ENCODE measurements at regions not wholly inside any gene's neighbourhood (a gene's known extent, or its start where the extent isn't known, plus 50 kb on each side); places are given as distances from the start of the nearest gene placed in this dataset.

DNA sequence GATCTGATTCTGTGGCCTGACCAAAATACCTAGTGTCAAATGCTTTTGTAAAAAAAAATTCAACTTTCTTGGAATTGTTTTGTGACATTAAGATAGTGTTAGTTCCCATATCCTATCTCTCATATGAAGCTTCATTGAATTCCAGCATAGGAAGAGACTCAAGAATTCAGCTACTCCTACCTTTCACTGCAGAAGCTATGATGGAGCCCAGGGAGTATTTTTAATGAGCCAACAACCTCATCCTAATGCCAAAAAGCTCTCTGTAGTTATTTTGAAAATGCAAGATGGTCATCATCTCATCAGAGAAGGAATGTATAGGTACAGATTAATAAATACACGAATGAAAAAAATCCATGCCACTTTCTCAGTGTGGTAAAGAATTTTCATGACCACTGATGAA, 431.2 kb upstream of the SGCG start:
- H3K79me2 ChIP-seq (replicated peaks; ENCODE audit: insufficient read depth) = no peaks in the 10 kb centered on the region
- no peaks in the 10 kb centered on the region for H3F3A ChIP-seq (replicated peaks; ENCODE audit: low read depth)
- DNase-seq (ENCODE audit: low spot score) (no peak), ATAC-seq (no peak)
- Mint-ChIP-seq H3K4me3 (no peak overlapping the region), H3K36me3 (ENCODE audit: low read depth) (peaks cover 15% of the 10 kb centered on the region), H3K27ac (no peak overlapping the region), H3K27me3 (ENCODE audit: insufficient read depth, low read depth, poor library complexity) (peaks cover 3% of the 10 kb centered on the region), H3K4me1 (no peaks in the 10 kb centered on the region; the same call in 2 of the 3 replicates), H3K9me3 (peaks cover 18% of the 10 kb centered on the region)
- TF ChIP-seq JUNB (IDR thresholded peaks at IDR 0.05; ENCODE audit: unreplicated experiment) = no peak
- no peak for TF ChIP-seq ZNF114 (CRISPR knock-in tag; IDR thresholded peaks at IDR 0.05)
- TF ChIP-seq, protein P1, sequence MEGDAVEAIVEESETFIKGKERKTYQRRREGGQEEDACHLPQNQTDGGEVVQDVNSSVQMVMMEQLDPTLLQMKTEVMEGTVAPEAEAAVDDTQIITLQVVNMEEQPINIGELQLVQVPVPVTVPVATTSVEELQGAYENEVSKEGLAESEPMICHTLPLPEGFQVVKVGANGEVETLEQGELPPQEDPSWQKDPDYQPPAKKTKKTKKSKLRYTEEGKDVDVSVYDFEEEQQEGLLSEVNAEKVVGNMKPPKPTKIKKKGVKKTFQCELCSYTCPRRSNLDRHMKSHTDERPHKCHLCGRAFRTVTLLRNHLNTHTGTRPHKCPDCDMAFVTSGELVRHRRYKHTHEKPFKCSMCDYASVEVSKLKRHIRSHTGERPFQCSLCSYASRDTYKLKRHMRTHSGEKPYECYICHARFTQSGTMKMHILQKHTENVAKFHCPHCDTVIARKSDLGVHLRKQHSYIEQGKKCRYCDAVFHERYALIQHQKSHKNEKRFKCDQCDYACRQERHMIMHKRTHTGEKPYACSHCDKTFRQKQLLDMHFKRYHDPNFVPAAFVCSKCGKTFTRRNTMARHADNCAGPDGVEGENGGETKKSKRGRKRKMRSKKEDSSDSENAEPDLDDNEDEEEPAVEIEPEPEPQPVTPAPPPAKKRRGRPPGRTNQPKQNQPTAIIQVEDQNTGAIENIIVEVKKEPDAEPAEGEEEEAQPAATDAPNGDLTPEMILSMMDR (conservative IDR thresholded peaks at IDR 0.05; ENCODE audit: low read depth in 2 of 2) = no peak
- no peak for TF ChIP-seq POLR2AphosphoS5 (IDR thresholded peaks at IDR 0.05; ENCODE audit: low read depth)
- TF ChIP-seq STAT1 (IDR thresholded peaks at IDR 0.05; ENCODE audit: unreplicated experiment) = no peak
- TF ChIP-seq EZH2 (IDR thresholded peaks at IDR 0.05; ENCODE audit: low read depth, unreplicated experiment) = no peak
- TF ChIP-seq NANOG (IDR thresholded peaks at IDR 0.05; ENCODE audit: borderline replicate concordance) = no peak
- TF ChIP-seq, protein P2, sequence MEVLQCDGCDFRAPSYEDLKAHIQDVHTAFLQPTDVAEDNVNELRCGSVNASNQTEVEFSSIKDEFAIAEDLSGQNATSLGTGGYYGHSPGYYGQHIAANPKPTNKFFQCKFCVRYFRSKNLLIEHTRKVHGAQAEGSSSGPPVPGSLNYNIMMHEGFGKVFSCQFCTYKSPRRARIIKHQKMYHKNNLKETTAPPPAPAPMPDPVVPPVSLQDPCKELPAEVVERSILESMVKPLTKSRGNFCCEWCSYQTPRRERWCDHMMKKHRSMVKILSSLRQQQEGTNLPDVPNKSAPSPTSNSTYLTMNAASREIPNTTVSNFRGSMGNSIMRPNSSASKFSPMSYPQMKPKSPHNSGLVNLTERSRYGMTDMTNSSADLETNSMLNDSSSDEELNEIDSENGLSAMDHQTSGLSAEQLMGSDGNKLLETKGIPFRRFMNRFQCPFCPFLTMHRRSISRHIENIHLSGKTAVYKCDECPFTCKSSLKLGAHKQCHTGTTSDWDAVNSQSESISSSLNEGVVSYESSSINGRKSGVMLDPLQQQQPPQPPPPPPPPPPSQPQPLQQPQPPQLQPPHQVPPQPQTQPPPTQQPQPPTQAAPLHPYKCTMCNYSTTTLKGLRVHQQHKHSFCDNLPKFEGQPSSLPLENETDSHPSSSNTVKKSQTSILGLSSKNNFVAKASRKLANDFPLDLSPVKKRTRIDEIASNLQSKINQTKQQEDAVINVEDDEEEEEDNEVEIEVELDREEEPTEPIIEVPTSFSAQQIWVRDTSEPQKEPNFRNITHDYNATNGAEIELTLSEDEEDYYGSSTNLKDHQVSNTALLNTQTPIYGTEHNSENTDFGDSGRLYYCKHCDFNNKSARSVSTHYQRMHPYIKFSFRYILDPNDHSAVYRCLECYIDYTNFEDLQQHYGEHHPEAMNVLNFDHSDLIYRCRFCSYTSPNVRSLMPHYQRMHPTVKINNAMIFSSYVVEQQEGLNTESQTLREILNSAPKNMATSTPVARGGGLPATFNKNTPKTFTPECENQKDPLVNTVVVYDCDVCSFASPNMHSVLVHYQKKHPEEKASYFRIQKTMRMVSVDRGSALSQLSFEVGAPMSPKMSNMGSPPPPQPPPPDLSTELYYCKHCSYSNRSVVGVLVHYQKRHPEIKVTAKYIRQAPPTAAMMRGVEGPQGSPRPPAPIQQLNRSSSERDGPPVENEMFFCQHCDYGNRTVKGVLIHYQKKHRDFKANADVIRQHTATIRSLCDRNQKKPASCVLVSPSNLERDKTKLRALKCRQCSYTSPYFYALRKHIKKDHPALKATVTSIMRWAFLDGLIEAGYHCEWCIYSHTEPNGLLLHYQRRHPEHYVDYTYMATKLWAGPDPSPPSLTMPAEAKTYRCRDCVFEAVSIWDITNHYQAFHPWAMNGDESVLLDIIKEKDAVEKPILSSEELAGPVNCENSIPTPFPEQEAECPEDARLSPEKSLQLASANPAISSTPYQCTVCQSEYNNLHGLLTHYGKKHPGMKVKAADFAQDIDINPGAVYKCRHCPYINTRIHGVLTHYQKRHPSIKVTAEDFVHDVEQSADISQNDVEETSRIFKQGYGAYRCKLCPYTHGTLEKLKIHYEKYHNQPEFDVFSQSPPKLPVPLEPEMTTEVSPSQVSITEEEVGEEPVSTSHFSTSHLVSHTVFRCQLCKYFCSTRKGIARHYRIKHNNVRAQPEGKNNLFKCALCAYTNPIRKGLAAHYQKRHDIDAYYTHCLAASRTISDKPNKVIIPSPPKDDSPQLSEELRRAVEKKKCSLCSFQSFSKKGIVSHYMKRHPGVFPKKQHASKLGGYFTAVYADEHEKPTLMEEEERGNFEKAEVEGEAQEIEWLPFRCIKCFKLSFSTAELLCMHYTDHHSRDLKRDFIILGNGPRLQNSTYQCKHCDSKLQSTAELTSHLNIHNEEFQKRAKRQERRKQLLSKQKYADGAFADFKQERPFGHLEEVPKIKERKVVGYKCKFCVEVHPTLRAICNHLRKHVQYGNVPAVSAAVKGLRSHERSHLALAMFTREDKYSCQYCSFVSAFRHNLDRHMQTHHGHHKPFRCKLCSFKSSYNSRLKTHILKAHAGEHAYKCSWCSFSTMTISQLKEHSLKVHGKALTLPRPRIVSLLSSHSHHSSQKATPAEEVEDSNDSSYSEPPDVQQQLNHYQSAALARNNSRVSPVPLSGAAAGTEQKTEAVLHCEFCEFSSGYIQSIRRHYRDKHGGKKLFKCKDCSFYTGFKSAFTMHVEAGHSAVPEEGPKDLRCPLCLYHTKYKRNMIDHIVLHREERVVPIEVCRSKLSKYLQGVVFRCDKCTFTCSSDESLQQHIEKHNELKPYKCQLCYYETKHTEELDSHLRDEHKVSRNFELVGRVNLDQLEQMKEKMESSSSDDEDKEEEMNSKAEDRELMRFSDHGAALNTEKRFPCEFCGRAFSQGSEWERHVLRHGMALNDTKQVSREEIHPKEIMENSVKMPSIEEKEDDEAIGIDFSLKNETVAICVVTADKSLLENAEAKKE (CRISPR knock-in tag; IDR thresholded peaks at IDR 0.05) = no peak
- TF ChIP-seq CREB1 (CRISPR knock-in tag; IDR thresholded peaks at IDR 0.05; ENCODE audit: low read depth) = no peak
- TF ChIP-seq ZNF331 (CRISPR knock-in tag; IDR thresholded peaks at IDR 0.05; ENCODE audit: low read depth) = no peak
- TF ChIP-seq, protein P3, sequence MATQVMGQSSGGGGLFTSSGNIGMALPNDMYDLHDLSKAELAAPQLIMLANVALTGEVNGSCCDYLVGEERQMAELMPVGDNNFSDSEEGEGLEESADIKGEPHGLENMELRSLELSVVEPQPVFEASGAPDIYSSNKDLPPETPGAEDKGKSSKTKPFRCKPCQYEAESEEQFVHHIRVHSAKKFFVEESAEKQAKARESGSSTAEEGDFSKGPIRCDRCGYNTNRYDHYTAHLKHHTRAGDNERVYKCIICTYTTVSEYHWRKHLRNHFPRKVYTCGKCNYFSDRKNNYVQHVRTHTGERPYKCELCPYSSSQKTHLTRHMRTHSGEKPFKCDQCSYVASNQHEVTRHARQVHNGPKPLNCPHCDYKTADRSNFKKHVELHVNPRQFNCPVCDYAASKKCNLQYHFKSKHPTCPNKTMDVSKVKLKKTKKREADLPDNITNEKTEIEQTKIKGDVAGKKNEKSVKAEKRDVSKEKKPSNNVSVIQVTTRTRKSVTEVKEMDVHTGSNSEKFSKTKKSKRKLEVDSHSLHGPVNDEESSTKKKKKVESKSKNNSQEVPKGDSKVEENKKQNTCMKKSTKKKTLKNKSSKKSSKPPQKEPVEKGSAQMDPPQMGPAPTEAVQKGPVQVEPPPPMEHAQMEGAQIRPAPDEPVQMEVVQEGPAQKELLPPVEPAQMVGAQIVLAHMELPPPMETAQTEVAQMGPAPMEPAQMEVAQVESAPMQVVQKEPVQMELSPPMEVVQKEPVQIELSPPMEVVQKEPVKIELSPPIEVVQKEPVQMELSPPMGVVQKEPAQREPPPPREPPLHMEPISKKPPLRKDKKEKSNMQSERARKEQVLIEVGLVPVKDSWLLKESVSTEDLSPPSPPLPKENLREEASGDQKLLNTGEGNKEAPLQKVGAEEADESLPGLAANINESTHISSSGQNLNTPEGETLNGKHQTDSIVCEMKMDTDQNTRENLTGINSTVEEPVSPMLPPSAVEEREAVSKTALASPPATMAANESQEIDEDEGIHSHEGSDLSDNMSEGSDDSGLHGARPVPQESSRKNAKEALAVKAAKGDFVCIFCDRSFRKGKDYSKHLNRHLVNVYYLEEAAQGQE (IDR thresholded peaks at IDR 0.05; ENCODE audit: unreplicated experiment) = no peak
- TF ChIP-seq EZH2phosphoT487 (IDR thresholded peaks at IDR 0.05; ENCODE audit: unreplicated experiment) = no peak
- TF ChIP-seq, protein P4, sequence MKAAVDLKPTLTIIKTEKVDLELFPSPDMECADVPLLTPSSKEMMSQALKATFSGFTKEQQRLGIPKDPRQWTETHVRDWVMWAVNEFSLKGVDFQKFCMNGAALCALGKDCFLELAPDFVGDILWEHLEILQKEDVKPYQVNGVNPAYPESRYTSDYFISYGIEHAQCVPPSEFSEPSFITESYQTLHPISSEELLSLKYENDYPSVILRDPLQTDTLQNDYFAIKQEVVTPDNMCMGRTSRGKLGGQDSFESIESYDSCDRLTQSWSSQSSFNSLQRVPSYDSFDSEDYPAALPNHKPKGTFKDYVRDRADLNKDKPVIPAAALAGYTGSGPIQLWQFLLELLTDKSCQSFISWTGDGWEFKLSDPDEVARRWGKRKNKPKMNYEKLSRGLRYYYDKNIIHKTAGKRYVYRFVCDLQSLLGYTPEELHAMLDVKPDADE (IDR thresholded peaks at IDR 0.05) = no peak
- H3K27me3 ChIP-seq (ENCODE audit: insufficient read depth) = no peaks in the 10 kb centered on the region
- no peak overlapping the region for H2AFZ ChIP-seq
- no peaks in the 10 kb centered on the region for H3K9me2 ChIP-seq (ENCODE audit: insufficient read depth)
- no peaks in the 10 kb centered on the region for H4K20me1 ChIP-seq (replicated peaks; ENCODE audit: insufficient read depth)
- H3K36me3 ChIP-seq (ENCODE audit: insufficient read depth) = no peaks in the 10 kb centered on the region
- H3K4me2 ChIP-seq = no peak overlapping the region
- no peaks in the 10 kb centered on the region for H3K4me1 ChIP-seq (ENCODE audit: insufficient read depth)
- H3K4me3 ChIP-seq = no peak overlapping the region
- no peak overlapping the region for H3K27ac ChIP-seq (ENCODE audit: low read depth)

All from GM23338 (cell line).